ENCODE measurements at regions not wholly inside any gene's neighbourhood (a gene's known extent, or its start where the extent isn't known, plus 50 kb on each side); places are given as distances from the start of the nearest gene placed in this dataset.

DNA sequence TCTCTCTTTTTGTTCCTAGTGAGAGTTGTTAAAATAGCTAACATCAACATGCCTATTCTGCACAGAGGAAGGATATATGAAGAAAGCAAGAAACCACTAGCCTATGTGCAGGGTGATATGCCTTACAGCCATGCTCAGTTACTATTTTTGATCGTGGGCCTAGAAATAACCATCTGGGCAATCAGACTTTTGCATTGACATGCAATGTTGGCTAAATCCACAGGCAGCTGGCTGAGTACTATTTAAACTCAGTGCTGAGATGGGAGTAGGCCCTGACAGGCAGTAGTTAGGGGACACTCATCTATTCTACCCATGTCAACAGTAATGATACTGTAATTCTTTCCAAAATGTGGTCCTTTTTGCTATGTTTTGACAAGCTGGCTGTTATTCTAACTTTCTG lies 89.6 kb downstream of the HDGFL1 start:
- no peak overlapping the region for H3K27ac ChIP-seq
- 38% methylated on average over 1 of the region's 1 CpG for WGBS
- H3K9me3 ChIP-seq = no peaks in the 10 kb centered on the region
- H3K4me1 ChIP-seq = peaks cover 6% of the 10 kb centered on the region
- no peak for DNase-seq (ENCODE audit: low spot score in 2 of 2)
- no peaks in the 10 kb centered on the region for H3K27me3 ChIP-seq
- no peaks in the 10 kb centered on the region for H3K36me3 ChIP-seq
- no peak overlapping the region for H3K4me3 ChIP-seq
- TF ChIP-seq POLR2A (IDR thresholded peaks at IDR 0.05) (no peak), CTCF (IDR thresholded peaks at IDR 0.05) (no peak), POLR2AphosphoS5 (IDR thresholded peaks at IDR 0.05) (no peak), EP300 (IDR thresholded peaks at IDR 0.05) (no peak)

- TF ChIP-seq CTCF (IDR thresholded peaks at IDR 0.05) = no peak
- no peak for TF ChIP-seq EP300 (IDR thresholded peaks at IDR 0.05)
- no peak for TF ChIP-seq POLR2AphosphoS5 (IDR thresholded peaks at IDR 0.05)
- TF ChIP-seq POLR2A (IDR thresholded peaks at IDR 0.05) = no peak
- Histone ChIP-seq H3K9me3 (no peaks in the 10 kb centered on the region), H3K36me3 (no peaks in the 10 kb centered on the region), H3K27me3 (no peaks in the 10 kb centered on the region), H3K27ac (no peak overlapping the region), H3K4me1 (no peaks in the 10 kb centered on the region), H3K4me3 (no peak overlapping the region)
- DNase-seq (ENCODE audit: low spot score in 2 of 2) = no peak
- 86% methylated on average over 2 of the region's 2 CpGs for WGBS
Measured at GRCh38 chr6:22664968-22665367, 95.6 kb downstream of the HDGFL1 start.

GRCh38 chr6:22666021-22666420 lies 96.7 kb downstream of the HDGFL1 start:
- Histone ChIP-seq H3K36me3 (no peaks in the 10 kb centered on the region), H3K9me3 (no peaks in the 10 kb centered on the region), H3K4me1 (no peaks in the 10 kb centered on the region), H3K27ac (no peak overlapping the region), H3K4me3 (no peak overlapping the region), H3K27me3 (no peaks in the 10 kb centered on the region)
- no peak for DNase-seq (ENCODE audit: low spot score in 2 of 2)
- 84% methylated on average over 1 of the region's 1 CpG for WGBS
- TF ChIP-seq POLR2A (IDR thresholded peaks at IDR 0.05) = no peak
- no peak for TF ChIP-seq CTCF (IDR thresholded peaks at IDR 0.05)
- no peak for TF ChIP-seq EP300 (IDR thresholded peaks at IDR 0.05)
- TF ChIP-seq POLR2AphosphoS5 (IDR thresholded peaks at IDR 0.05) = no peak

GRCh38 chr6:22666586-22666985 lies 97.2 kb downstream of the HDGFL1 start:
- H3K4me3 ChIP-seq = no peak overlapping the region
- no peaks in the 10 kb centered on the region for H3K36me3 ChIP-seq
- H3K27ac ChIP-seq = no peak overlapping the region
- TF ChIP-seq CTCF (IDR thresholded peaks at IDR 0.05) (no peak), POLR2AphosphoS5 (IDR thresholded peaks at IDR 0.05) (no peak), EP300 (IDR thresholded peaks at IDR 0.05) (no peak), POLR2A (IDR thresholded peaks at IDR 0.05) (no peak)
- no peaks in the 10 kb centered on the region for H3K27me3 ChIP-seq
- H3K9me3 ChIP-seq = no peaks in the 10 kb centered on the region
- no peak for DNase-seq (ENCODE audit: low spot score in 2 of 2)
- H3K4me1 ChIP-seq = no peaks in the 10 kb centered on the region
- WGBS = 71% methylated on average over 2 of the region's 2 CpGs

GRCh38 chr6:22667855-22668254 lies 98.5 kb downstream of the HDGFL1 start:
- no peak overlapping the region for H3K27ac ChIP-seq

More at GRCh38 chr6:22667855-22668254, 98.5 kb downstream of the HDGFL1 start:
- H3K4me3 ChIP-seq = no peak overlapping the region
- WGBS = 44% methylated on average over 1 of the region's 1 CpG
- TF ChIP-seq EP300 (IDR thresholded peaks at IDR 0.05) = no peak
- TF ChIP-seq POLR2A (IDR thresholded peaks at IDR 0.05) = no peak
- TF ChIP-seq CTCF (IDR thresholded peaks at IDR 0.05) = no peak
- no peak for TF ChIP-seq POLR2AphosphoS5 (IDR thresholded peaks at IDR 0.05)
- H3K9me3 ChIP-seq = no peaks in the 10 kb centered on the region
- H3K4me1 ChIP-seq = no peaks in the 10 kb centered on the region
- H3K36me3 ChIP-seq = no peaks in the 10 kb centered on the region
- no peaks in the 10 kb centered on the region for H3K27me3 ChIP-seq
- DNase-seq (ENCODE audit: low spot score in 2 of 2) = no peak
